Chondrocyte (in vitro differentiated cells): ENCODE measurements at regions not wholly inside any gene's neighbourhood (a gene's known extent, or its start where the extent isn't known, plus 50 kb on each side); places are given as distances from the start of the nearest gene placed in this dataset.

Experiments
- DNase-seq: peaks from one replicate; pipeline ENCODE4 v3.0.0; 2021; ENCODE audit warnings: mixed read lengths, low spot score
- H3K27ac Mint-ChIP-seq: one replicate; pipeline ENCODE4 v1.8.0; 2021; ENCODE audit warnings: mild to moderate bottlenecking, moderate library complexity, mixed read lengths; ENCODE audit not compliant: unreplicated experiment
- H3K27me3 Mint-ChIP-seq: 2 replicates; pipeline ENCODE4 v1.8.0; 2021; ENCODE audit warnings: low read depth, mixed read lengths
- H3K36me3 Mint-ChIP-seq: 2 replicates; pipeline ENCODE4 v1.8.0; 2021; ENCODE audit warnings: low read depth, mixed read lengths
- H3K4me1 Mint-ChIP-seq: 2 replicates; pipeline ENCODE4 v1.8.0; 2021; ENCODE audit warnings: low read depth, mild to moderate bottlenecking, mixed read lengths
- H3K4me3 Mint-ChIP-seq: one replicate; pipeline ENCODE4 v1.8.0; 2021; ENCODE audit warnings: mild to moderate bottlenecking, moderate library complexity, mixed read lengths; ENCODE audit not compliant: unreplicated experiment
- H3K9me3 Mint-ChIP-seq: 2 replicates; pipeline ENCODE4 v1.8.0; 2021; ENCODE audit warnings: low read depth, mixed read lengths
- TF ChIP-seq, protein P1 (sequence below): fragments of 200-600 bp; sonication (generic); IDR thresholded peaks from 2 replicates; pipeline ENCODE4 v1.5.0; 2021; ENCODE audit warnings: antibody characterized with exemption, mild to moderate bottlenecking, moderate library complexity

DNA sequence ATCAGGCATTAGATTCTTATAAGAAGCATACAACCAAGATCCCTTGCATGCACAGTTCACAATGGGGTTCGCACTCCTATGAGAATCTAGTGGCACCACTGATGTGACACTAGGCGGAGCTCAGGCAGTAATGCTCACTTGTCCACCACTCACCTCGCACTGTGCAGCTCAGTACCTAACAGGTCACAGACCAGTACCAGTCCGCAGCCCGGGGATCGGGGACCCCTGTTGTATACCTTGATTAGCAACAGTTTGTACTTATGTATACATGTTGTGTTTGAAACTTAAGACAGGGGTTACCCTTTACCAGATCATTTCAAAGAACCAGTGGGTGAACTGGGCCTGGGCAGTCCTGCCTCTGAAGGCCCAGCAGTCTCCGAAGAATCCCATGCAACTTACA is 103.7 kb downstream of the PMP22 start:
- Mint-ChIP-seq H3K4me1 (peaks cover 12% of the 10 kb centered on the region), H3K9me3 (no peaks in the 10 kb centered on the region), H3K36me3 (no peaks in the 10 kb centered on the region), H3K27me3 (no peaks in the 10 kb centered on the region), H3K4me3 (no peak overlapping the region), H3K27ac (no peak overlapping the region)
- TF ChIP-seq, protein P1, sequence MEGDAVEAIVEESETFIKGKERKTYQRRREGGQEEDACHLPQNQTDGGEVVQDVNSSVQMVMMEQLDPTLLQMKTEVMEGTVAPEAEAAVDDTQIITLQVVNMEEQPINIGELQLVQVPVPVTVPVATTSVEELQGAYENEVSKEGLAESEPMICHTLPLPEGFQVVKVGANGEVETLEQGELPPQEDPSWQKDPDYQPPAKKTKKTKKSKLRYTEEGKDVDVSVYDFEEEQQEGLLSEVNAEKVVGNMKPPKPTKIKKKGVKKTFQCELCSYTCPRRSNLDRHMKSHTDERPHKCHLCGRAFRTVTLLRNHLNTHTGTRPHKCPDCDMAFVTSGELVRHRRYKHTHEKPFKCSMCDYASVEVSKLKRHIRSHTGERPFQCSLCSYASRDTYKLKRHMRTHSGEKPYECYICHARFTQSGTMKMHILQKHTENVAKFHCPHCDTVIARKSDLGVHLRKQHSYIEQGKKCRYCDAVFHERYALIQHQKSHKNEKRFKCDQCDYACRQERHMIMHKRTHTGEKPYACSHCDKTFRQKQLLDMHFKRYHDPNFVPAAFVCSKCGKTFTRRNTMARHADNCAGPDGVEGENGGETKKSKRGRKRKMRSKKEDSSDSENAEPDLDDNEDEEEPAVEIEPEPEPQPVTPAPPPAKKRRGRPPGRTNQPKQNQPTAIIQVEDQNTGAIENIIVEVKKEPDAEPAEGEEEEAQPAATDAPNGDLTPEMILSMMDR, result no peak
- no peak for DNase-seq

DNA sequence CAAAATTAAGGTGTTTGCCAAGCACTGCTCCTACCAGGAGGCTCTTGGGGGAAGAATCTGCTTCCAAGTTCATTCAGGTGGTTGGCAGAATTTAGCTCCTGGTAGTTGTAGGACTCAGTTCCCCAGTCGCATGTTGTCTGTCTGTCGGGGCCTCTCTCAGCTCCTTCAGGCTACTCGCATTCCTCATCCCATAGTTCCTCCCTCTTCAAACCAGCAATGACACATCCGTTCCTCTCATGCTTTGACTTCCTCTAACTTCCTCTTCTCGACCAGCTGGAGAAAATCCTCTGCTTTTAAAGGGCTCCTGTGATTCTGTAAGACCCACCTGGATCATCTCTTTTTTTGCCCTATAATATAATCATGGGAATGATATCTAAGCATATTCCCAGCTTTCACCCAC is 108.1 kb downstream of the PMP22 start:
- peaks cover 8% of the 10 kb centered on the region for H3K9me3 Mint-ChIP-seq
- no peaks in the 10 kb centered on the region for H3K27me3 Mint-ChIP-seq
- H3K4me1 Mint-ChIP-seq, result peaks cover 27% of the 10 kb centered on the region
- TF ChIP-seq, protein P1, result no peak
- no peak overlapping the region for H3K27ac Mint-ChIP-seq
- no peak overlapping the region for H3K4me3 Mint-ChIP-seq
- no peak for DNase-seq
- H3K36me3 Mint-ChIP-seq, result no peaks in the 10 kb centered on the region

DNA sequence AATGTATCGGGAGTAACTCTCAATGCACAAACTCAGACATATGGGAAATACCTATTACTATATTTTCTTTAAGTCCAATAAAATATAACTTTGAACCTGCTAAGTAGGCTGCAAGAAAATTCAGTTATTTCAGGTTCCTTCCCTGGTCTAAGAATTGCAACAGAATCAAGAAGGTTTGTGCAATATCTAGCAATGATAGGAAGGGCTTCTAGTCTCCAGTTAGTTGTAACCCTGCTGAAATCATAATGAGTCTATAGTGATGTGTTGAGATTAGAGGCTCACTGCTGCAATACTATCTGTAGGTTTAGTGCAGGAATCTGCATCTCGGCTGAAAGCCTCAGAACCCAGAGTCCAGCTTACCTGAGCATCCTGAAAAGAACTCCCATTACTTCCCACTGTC is 110.5 kb downstream of the PMP22 start:
- Mint-ChIP-seq H3K27ac (no peak overlapping the region), H3K4me3 (no peak overlapping the region), H3K36me3 (no peaks in the 10 kb centered on the region), H3K9me3 (peaks cover 8% of the 10 kb centered on the region), H3K27me3 (no peaks in the 10 kb centered on the region), H3K4me1 (peaks cover 27% of the 10 kb centered on the region)
- TF ChIP-seq, protein P1, result no peak
- no peak for DNase-seq

DNA sequence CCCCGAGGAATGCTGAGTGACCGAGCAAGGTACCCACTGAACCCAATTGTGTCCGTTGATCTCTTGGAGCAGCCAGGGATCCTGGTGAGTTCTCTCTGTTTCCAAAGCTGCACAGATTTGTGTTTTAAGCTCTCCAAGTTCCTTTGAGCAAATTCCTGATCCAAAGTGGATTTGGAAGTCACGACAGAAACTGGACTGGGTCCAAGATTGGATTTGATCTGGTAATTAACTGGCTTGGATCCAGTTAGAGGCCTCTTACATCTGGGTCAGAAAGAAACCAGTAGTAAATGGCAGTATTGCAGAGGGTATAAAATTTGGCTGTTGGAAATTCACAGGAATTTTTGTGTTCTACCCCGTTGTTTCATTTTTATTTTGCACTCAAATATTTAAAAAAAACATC is 119.5 kb downstream of the PMP22 start:
- Mint-ChIP-seq H3K27ac (no peak overlapping the region), H3K4me3 (no peak overlapping the region)
- TF ChIP-seq, protein P1, result no peak

DNA sequence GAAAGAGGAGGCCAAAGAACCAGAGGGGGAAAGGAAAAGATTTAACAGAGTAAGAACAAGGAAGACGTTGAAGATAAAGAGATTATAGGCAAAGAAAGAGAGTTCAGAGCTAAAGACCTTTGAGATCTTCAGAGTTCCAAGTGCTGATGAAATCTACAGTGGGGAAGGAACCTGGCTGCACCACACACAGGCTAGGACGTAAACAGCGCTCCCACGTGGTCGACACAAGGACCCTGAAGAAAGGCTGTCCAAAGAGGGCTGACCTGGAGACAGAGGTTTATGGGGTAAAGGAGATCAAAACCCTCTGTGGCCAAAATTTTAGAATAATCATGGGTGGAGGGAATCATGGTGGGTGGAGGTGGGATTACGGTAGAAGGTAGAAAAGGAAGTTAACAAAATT is 121.6 kb downstream of the PMP22 start:
- Mint-ChIP-seq H3K36me3 (no peaks in the 10 kb centered on the region), H3K4me3 (no peak overlapping the region), H3K27ac (no peak overlapping the region), H3K9me3 (no peaks in the 10 kb centered on the region), H3K27me3 (no peaks in the 10 kb centered on the region), H3K4me1 (no peaks in the 10 kb centered on the region)
- DNase-seq, result no peak
- TF ChIP-seq, protein P1, result no peak

More for the DNA sequence above, 119.5 kb downstream of the PMP22 start:
- H3K27me3 Mint-ChIP-seq, result no peaks in the 10 kb centered on the region
- no peaks in the 10 kb centered on the region for H3K36me3 Mint-ChIP-seq
- no peaks in the 10 kb centered on the region for H3K9me3 Mint-ChIP-seq
- no peak for DNase-seq
- H3K4me1 Mint-ChIP-seq, result no peaks in the 10 kb centered on the region
